ENCODE measurements at regions not wholly inside any gene's neighbourhood (a gene's known extent, or its start where the extent isn't known, plus 50 kb on each side); places are given as distances from the start of the nearest gene placed in this dataset.

- no peak for TF ChIP-seq JUN (CRISPR knock-in tag; IDR thresholded peaks at IDR 0.05)
- TF ChIP-seq FOXK1 (CRISPR knock-in tag; IDR thresholded peaks at IDR 0.05) = no peak
- TF ChIP-seq CTCF (IDR thresholded peaks at IDR 0.05) = no peak
- TF ChIP-seq NR3C1 (CRISPR knock-in tag; conservative IDR thresholded peaks at IDR 0.05; ENCODE audit: low read depth) = no peak
- TF ChIP-seq AFF4 (CRISPR knock-in tag; IDR thresholded peaks at IDR 0.05; ENCODE audit: borderline replicate concordance) = no peak
- TF ChIP-seq ZMAT4 (CRISPR knock-in tag; IDR thresholded peaks at IDR 0.05) = no peak
- no peak for TF ChIP-seq NR2C2 (CRISPR knock-in tag; IDR thresholded peaks at IDR 0.05)
- no peak for TF ChIP-seq ZNF416 (CRISPR knock-in tag; IDR thresholded peaks at IDR 0.05)
- no peak for TF ChIP-seq FOXP4 (CRISPR knock-in tag; IDR thresholded peaks at IDR 0.05)
- TF ChIP-seq CREM (CRISPR knock-in tag; IDR thresholded peaks at IDR 0.05) = no peak
- TF ChIP-seq MAX (CRISPR knock-in tag; IDR thresholded peaks at IDR 0.05) = no peak
These were observed 511.5 kb downstream of the FOXD4L5 start for GRCh38 chr9:64773491-64773931.
